Endothelial cell (in vitro differentiated cells): ENCODE measurements at regions not wholly inside any gene's neighbourhood (a gene's known extent, or its start where the extent isn't known, plus 50 kb on each side); places are given as distances from the start of the nearest gene placed in this dataset.

ENCODE experiments used
- DNase-seq: peaks from one replicate; pipeline ENCODE4 v3.0.0; 2021; ENCODE audit warnings: low spot score
- H3K27ac Mint-ChIP-seq: one replicate; pipeline ENCODE4 v1.8.0; 2021; ENCODE audit warnings: mixed read lengths, inconsistent platforms; ENCODE audit not compliant: unreplicated experiment
- H3K27me3 Mint-ChIP-seq: one replicate; pipeline ENCODE4 v1.8.0; 2021; ENCODE audit warnings: mild to moderate bottlenecking, moderate library complexity, mixed read lengths, inconsistent platforms; ENCODE audit not compliant: unreplicated experiment
- H3K36me3 Mint-ChIP-seq: one replicate; pipeline ENCODE4 v1.8.0; 2021; ENCODE audit warnings: mild to moderate bottlenecking, low read depth, mixed read lengths, inconsistent platforms; ENCODE audit not compliant: unreplicated experiment
- H3K4me1 Mint-ChIP-seq: one replicate; pipeline ENCODE4 v1.8.0; 2021; ENCODE audit warnings: mild to moderate bottlenecking, mixed read lengths, inconsistent platforms; ENCODE audit not compliant: unreplicated experiment
- H3K4me3 Mint-ChIP-seq: one replicate; pipeline ENCODE4 v1.8.0; 2021; ENCODE audit warnings: mild to moderate bottlenecking, mixed read lengths, inconsistent platforms; ENCODE audit not compliant: unreplicated experiment
- H3K9me3 Mint-ChIP-seq: one replicate; pipeline ENCODE4 v1.8.0; 2021; ENCODE audit warnings: mixed read lengths, inconsistent platforms; ENCODE audit not compliant: unreplicated experiment
- CTCF ChIP-seq: fragments of 200-600 bp; sonication (generic); IDR thresholded peaks from one replicate; pipeline ENCODE4 v1.5.0; 2021; ENCODE audit warnings: antibody characterized with exemption; ENCODE audit not compliant: unreplicated experiment

- Mint-ChIP-seq H3K4me1 (no peaks in the 10 kb centered on the region), H3K36me3 (peaks cover 10% of the 10 kb centered on the region), H3K27me3 (no peaks in the 10 kb centered on the region), H3K4me3 (no peak overlapping the region), H3K27ac (no peak overlapping the region), H3K9me3 (peaks cover 32% of the 10 kb centered on the region)
- TF ChIP-seq CTCF, result no peak
- DNase-seq, result no peak
These were observed 982.0 kb upstream of the TMEM132C start for GRCh38 chr12:127284870-127285431.

GRCh38 chr12:127286281-127286680 is 980.7 kb upstream of the TMEM132C start:
- Mint-ChIP-seq H3K4me1 (no peaks in the 10 kb centered on the region), H3K27me3 (peaks cover 1% of the 10 kb centered on the region), H3K36me3 (peaks cover 6% of the 10 kb centered on the region), H3K27ac (no peak overlapping the region), H3K4me3 (no peak overlapping the region), H3K9me3 (peaks cover 31% of the 10 kb centered on the region)
- no peak for TF ChIP-seq CTCF
- DNase-seq, result no peak

DNA sequence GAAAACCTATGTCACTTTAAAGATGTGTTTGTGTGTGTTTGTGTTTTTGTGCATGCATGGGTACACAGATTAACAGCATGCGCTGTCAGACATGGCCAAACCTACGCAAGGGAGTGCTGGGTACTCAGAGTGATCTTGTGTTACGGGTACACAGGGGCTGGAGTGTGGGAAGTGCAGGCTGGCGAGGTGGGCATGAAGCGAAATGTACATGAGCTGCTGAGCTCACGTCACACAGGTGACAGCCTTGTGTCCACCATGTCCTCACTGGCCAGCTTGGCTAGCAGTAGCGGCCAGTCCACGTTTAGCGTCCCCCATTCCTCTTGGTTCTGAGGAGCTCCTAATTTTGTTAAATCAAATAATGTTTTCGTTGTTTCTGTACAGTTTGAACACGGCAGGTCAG is 979.7 kb upstream of the TMEM132C start:
- Mint-ChIP-seq H3K9me3 (peaks cover 31% of the 10 kb centered on the region), H3K36me3 (peaks cover 6% of the 10 kb centered on the region)

DNA sequence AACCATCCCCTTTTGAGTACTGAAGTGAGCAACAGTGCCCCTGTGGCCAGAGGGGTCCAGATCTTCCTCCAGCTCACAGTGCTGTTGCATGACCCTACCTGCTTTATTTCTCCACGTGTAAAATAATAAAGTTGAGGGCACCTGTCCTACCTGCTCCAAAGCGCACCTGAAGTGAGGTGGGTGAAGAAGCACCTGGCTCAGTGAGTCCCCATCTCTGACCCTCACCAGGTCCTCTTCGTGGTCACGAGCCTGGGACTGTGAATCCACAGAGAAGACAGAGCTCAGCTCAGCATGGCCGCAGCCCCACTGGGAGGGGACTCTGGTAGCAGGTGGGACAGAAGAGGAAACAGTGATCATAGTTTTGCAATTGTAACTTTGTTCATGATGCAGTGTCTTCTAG is 976.7 kb upstream of the TMEM132C start:
- TF ChIP-seq CTCF, result no peak
- peaks cover 12% of the 10 kb centered on the region for H3K36me3 Mint-ChIP-seq
- no peak overlapping the region for H3K27ac Mint-ChIP-seq
- peaks cover 14% of the 10 kb centered on the region for H3K27me3 Mint-ChIP-seq
- H3K9me3 Mint-ChIP-seq, result peaks cover 29% of the 10 kb centered on the region
- no peaks in the 10 kb centered on the region for H3K4me1 Mint-ChIP-seq
- H3K4me3 Mint-ChIP-seq, result no peak overlapping the region
- DNase-seq, result no peak

More for the DNA sequence above, 979.7 kb upstream of the TMEM132C start:
- Mint-ChIP-seq H3K4me3 (no peak overlapping the region), H3K4me1 (no peaks in the 10 kb centered on the region), H3K27ac (no peak overlapping the region), H3K27me3 (peaks cover 1% of the 10 kb centered on the region)
- no peak for DNase-seq
- no peak for TF ChIP-seq CTCF

- TF ChIP-seq CTCF, result no peak
- no peak overlapping the region for H3K4me3 Mint-ChIP-seq
- no peak overlapping the region for H3K27ac Mint-ChIP-seq
- peaks cover 17% of the 10 kb centered on the region for H3K36me3 Mint-ChIP-seq
- peaks cover 16% of the 10 kb centered on the region for H3K27me3 Mint-ChIP-seq
- no peaks in the 10 kb centered on the region for H3K4me1 Mint-ChIP-seq
- no peak for DNase-seq
- H3K9me3 Mint-ChIP-seq, result peaks cover 40% of the 10 kb centered on the region
These were observed 974.2 kb upstream of the TMEM132C start for GRCh38 chr12:127292736-127293135.
